ENCODE measurements at regions not wholly inside any gene's neighbourhood (a gene's known extent, or its start where the extent isn't known, plus 50 kb on each side); places are given as distances from the start of the nearest gene placed in this dataset.

DNA sequence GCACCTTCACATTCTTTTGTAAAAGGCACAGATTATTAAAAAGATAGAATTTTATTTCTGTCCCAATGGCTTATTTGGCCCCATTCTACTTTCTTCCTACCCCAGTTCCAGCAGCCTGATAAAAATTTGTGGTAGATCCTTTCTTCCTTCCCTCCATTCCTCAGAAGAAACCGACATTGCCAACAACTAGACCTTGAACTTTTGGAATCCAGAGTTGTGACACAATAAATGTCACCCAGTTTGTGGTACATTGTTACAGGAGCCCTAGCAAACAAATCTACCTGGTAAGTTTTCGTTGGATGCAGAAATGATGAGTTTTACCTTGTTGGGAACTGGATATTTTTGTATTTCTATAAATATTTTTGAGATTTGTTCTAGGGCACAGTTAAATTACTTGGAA is 141.6 kb upstream of the IVNS1ABP start:
- TF ChIP-seq TOX (CRISPR knock-in tag; IDR thresholded peaks at IDR 0.05; ENCODE audit: borderline replicate concordance): no peak
- TF ChIP-seq RARB (CRISPR knock-in tag; IDR thresholded peaks at IDR 0.05): no peak
- TF ChIP-seq ZC3H10 (CRISPR knock-in tag; IDR thresholded peaks at IDR 0.05): no peak
- TF ChIP-seq GLIS3 (CRISPR knock-in tag; IDR thresholded peaks at IDR 0.05): no peak
- no peak for TF ChIP-seq BACH2 (CRISPR knock-in tag; IDR thresholded peaks at IDR 0.05; ENCODE audit: borderline replicate concordance)
- TF ChIP-seq OSR1 (CRISPR knock-in tag; IDR thresholded peaks at IDR 0.05): no peak
- no peak for TF ChIP-seq SNAI2 (CRISPR knock-in tag; IDR thresholded peaks at IDR 0.05)
- no peak for TF ChIP-seq ZFP30 (CRISPR knock-in tag; IDR thresholded peaks at IDR 0.05)
- no peak for ATAC-seq

DNA sequence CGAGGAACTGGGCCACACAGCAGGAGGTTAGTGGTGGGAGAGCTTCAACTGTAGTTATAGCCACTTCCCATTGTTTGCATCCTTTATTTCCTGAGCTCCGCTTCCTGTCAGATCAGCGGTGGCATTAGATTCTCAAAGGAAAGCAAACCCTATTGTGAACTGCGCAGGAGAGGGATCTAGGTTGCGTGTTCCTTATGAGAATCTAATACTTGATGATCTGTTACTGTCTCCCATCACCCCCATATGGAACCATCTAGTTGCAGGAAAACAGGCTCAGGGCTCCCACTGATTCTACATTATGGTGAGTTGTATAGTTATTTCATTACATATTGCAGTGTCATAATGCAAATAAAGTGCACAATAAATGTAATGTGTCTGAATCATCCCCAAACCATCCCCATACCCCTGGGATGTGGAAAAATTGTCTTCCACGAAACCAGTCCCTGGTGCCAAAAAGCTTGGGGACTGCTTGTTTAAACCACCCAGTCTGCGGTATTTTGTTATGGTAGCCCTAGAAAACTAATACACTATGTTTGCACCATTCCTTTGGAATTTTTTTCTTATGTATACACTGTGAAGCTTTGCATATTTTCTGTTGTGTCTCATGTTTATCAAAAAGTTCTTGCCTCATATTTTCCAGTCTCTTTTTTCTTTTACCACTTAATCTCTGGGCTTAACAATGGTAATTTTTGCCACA is 136.6 kb upstream of the IVNS1ABP start:
- TF ChIP-seq ISL1 (CRISPR knock-in tag; IDR thresholded peaks at IDR 0.05): no peak
- TF ChIP-seq, protein P1, sequence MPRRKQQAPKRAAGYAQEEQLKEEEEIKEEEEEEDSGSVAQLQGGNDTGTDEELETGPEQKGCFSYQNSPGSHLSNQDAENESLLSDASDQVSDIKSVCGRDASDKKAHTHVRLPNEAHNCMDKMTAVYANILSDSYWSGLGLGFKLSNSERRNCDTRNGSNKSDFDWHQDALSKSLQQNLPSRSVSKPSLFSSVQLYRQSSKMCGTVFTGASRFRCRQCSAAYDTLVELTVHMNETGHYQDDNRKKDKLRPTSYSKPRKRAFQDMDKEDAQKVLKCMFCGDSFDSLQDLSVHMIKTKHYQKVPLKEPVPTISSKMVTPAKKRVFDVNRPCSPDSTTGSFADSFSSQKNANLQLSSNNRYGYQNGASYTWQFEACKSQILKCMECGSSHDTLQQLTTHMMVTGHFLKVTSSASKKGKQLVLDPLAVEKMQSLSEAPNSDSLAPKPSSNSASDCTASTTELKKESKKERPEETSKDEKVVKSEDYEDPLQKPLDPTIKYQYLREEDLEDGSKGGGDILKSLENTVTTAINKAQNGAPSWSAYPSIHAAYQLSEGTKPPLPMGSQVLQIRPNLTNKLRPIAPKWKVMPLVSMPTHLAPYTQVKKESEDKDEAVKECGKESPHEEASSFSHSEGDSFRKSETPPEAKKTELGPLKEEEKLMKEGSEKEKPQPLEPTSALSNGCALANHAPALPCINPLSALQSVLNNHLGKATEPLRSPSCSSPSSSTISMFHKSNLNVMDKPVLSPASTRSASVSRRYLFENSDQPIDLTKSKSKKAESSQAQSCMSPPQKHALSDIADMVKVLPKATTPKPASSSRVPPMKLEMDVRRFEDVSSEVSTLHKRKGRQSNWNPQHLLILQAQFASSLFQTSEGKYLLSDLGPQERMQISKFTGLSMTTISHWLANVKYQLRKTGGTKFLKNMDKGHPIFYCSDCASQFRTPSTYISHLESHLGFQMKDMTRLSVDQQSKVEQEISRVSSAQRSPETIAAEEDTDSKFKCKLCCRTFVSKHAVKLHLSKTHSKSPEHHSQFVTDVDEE (CRISPR knock-in tag; IDR thresholded peaks at IDR 0.05): no peak
- no peak for TF ChIP-seq TCF4 (CRISPR knock-in tag; IDR thresholded peaks at IDR 0.05; ENCODE audit: borderline replicate concordance)
- TF ChIP-seq ZFP30 (CRISPR knock-in tag; IDR thresholded peaks at IDR 0.05): no peak
- TF ChIP-seq, protein P2, sequence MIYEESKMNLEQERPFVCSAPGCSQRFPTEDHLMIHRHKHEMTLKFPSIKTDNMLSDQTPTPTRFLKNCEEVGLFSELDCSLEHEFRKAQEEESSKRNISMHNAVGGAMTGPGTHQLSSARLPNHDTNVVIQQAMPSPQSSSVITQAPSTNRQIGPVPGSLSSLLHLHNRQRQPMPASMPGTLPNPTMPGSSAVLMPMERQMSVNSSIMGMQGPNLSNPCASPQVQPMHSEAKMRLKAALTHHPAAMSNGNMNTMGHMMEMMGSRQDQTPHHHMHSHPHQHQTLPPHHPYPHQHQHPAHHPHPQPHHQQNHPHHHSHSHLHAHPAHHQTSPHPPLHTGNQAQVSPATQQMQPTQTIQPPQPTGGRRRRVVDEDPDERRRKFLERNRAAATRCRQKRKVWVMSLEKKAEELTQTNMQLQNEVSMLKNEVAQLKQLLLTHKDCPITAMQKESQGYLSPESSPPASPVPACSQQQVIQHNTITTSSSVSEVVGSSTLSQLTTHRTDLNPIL (CRISPR knock-in tag; IDR thresholded peaks at IDR 0.05; ENCODE audit: low read depth): no peak
- no peak for TF ChIP-seq ARNTL (CRISPR knock-in tag; IDR thresholded peaks at IDR 0.05; ENCODE audit: borderline replicate concordance, low read depth)
- no peak for TF ChIP-seq ZNF565 (CRISPR knock-in tag; conservative IDR thresholded peaks at IDR 0.05; ENCODE audit: low read depth)
- no peak for TF ChIP-seq TOX (CRISPR knock-in tag; IDR thresholded peaks at IDR 0.05; ENCODE audit: borderline replicate concordance)
- TF ChIP-seq ESRRG (CRISPR knock-in tag; IDR thresholded peaks at IDR 0.05): no peak
- no peak for TF ChIP-seq ZC3H10 (CRISPR knock-in tag; IDR thresholded peaks at IDR 0.05)
- TF ChIP-seq BACH2 (CRISPR knock-in tag; IDR thresholded peaks at IDR 0.05; ENCODE audit: borderline replicate concordance): no peak
- TF ChIP-seq, protein P3, sequence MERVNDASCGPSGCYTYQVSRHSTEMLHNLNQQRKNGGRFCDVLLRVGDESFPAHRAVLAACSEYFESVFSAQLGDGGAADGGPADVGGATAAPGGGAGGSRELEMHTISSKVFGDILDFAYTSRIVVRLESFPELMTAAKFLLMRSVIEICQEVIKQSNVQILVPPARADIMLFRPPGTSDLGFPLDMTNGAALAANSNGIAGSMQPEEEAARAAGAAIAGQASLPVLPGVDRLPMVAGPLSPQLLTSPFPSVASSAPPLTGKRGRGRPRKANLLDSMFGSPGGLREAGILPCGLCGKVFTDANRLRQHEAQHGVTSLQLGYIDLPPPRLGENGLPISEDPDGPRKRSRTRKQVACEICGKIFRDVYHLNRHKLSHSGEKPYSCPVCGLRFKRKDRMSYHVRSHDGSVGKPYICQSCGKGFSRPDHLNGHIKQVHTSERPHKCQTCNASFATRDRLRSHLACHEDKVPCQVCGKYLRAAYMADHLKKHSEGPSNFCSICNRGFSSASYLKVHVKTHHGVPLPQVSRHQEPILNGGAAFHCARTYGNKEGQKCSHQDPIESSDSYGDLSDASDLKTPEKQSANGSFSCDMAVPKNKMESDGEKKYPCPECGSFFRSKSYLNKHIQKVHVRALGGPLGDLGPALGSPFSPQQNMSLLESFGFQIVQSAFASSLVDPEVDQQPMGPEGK (CRISPR knock-in tag; IDR thresholded peaks at IDR 0.05; ENCODE audit: borderline replicate concordance): no peak
- no peak for TF ChIP-seq CSRNP3 (CRISPR knock-in tag; IDR thresholded peaks at IDR 0.05)
- TF ChIP-seq ZNF70 (CRISPR knock-in tag; IDR thresholded peaks at IDR 0.05): no peak
- TF ChIP-seq ZNF8 (CRISPR knock-in tag; IDR thresholded peaks at IDR 0.05): no peak
- no peak for TF ChIP-seq SNAI2 (CRISPR knock-in tag; IDR thresholded peaks at IDR 0.05)
- TF ChIP-seq PPARA (CRISPR knock-in tag; IDR thresholded peaks at IDR 0.05; ENCODE audit: borderline replicate concordance): no peak
- TF ChIP-seq OSR1 (CRISPR knock-in tag; IDR thresholded peaks at IDR 0.05): no peak
- TF ChIP-seq RARB (CRISPR knock-in tag; IDR thresholded peaks at IDR 0.05): no peak
- ATAC-seq: peak; percentile 85

DNA sequence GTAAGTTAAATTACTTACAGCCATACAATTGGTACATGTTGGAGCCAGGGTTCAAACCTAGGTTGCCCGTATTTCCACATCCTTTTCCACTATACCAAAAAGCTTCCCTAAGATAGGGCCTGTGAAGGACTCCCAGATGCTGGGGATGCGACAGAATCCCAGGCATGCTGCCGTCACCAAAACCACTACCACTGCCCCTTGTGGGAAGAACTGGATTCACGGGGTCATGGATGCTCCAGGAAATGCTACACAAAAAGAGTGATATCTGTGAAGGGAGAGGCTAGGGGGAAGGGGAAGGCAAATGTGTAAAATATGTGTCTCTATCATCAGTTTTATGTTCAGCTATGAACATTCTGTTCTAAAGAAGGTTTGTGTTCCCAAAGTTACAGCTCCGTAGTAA is 133.9 kb upstream of the IVNS1ABP start:
- no peak for ATAC-seq

More for the DNA sequence above, 133.9 kb upstream of the IVNS1ABP start:
- TF ChIP-seq CSDC2 (CRISPR knock-in tag; IDR thresholded peaks at IDR 0.05): no peak

Measured in SK-N-SH treated with all-trans-retinoic acid at 6 μM for 48 hours (cell line).